H1 (cell line): ENCODE measurements at regions not wholly inside any gene's neighbourhood (a gene's known extent, or its start where the extent isn't known, plus 50 kb on each side); places are given as distances from the start of the nearest gene placed in this dataset.

ENCODE experiments used
- EZH2 ChIP-seq: fragments of 200-600 bp; sonication (generic); IDR thresholded peaks from 2 replicates; pipeline ENCODE4 v1.7.1; 2012; ENCODE audit warnings: low read depth, mild to moderate bottlenecking, moderate library complexity, low read length, inconsistent platforms; ENCODE audit not compliant: severe bottlenecking
- SUZ12 ChIP-seq: fragments of 200-600 bp; sonication (generic); IDR thresholded peaks from 2 replicates; pipeline ENCODE4 v1.6.1; 2012; ENCODE audit warnings: mild to moderate bottlenecking, inconsistent platforms, low read length, moderate library complexity, mixed read lengths
- TEAD4 ChIP-seq: IDR thresholded peaks from 2 replicates; pipeline ENCODE4 v1.6.1; 2012; ENCODE audit warnings: low read depth, low read length, inconsistent platforms, mixed read lengths

- TF ChIP-seq SUZ12 (no peak), EZH2 (no peak), TEAD4 (no peak)
Measured at GRCh38 chr13:78030341-78030896, 111.8 kb upstream of the EDNRB start.
